H1 (cell line): ENCODE measurements at regions not wholly inside any gene's neighbourhood (a gene's known extent, or its start where the extent isn't known, plus 50 kb on each side); places are given as distances from the start of the nearest gene placed in this dataset.

Experiments used
- CTCF ChIA-PET: fragments of 300-600 bp; sonication (Branson Sonifier 250); formaldehyde crosslinking; loops from one replicate; lab custom pipeline; 2021; ENCODE audit not compliant: partially characterized antibody; lab: Charles Lee
- POLR2A ChIA-PET: fragments of 300-600 bp; sonication (Branson Sonifier 250); formaldehyde crosslinking; loops from one replicate; lab custom pipeline; 2021; ENCODE audit warnings: inconsistent platforms; ENCODE audit not compliant: partially characterized antibody; lab: Charles Lee
- DNase-seq, 2 experiments: peaks; one replicate each; pipeline versions ENCODE4 v3.0.0 to v3.0.0-alpha.2; 2010 to 2022; ENCODE audit warnings: low spot score in 2 of 2, low read depth in 1 of 2, mixed read lengths in 1 of 2
- FAIRE-seq: peaks from 2 replicates; lab custom pipeline; 2011; peaks lifted over from hg19 to GRCh38; lab: Jason Lieb, UNC
- H2AFZ ChIP-seq: 2 replicates; pipeline ENCODE4 v1.8.1; 2012; ENCODE audit warnings: low read length, inconsistent platforms
- H2AK5ac ChIP-seq: 2 replicates; pipeline ENCODE4 v1.6.1; 2013; ENCODE audit warnings: low read depth, low read length
- H2BK120ac ChIP-seq: replicated peaks from 2 replicates; pipeline ENCODE3; 2013; ENCODE audit warnings: low read depth, low read length, inconsistent platforms
- H2BK12ac ChIP-seq: 2 replicates; pipeline ENCODE4 v1.6.1; 2013; ENCODE audit warnings: low read depth, low read length
- H2BK15ac ChIP-seq: 2 replicates; pipeline ENCODE4 v1.6.1; 2013; ENCODE audit warnings: low read length
- H2BK20ac ChIP-seq: 2 replicates; pipeline ENCODE4 v1.6.1; 2013; ENCODE audit warnings: low read length
- H2BK5ac ChIP-seq: 2 replicates; pipeline ENCODE4 v1.6.1; 2013; ENCODE audit warnings: low read depth, low read length
- H3K14ac ChIP-seq: 2 replicates; pipeline ENCODE4 v1.6.1; 2013; ENCODE audit warnings: inconsistent platforms; ENCODE audit not compliant: insufficient read length
- H3K18ac ChIP-seq: 2 replicates; pipeline ENCODE4 v1.6.1; 2013; ENCODE audit warnings: low read length; ENCODE audit errors: extremely low read depth
- H3K23ac ChIP-seq: 2 replicates; pipeline ENCODE4 v1.6.1; 2013; ENCODE audit warnings: inconsistent platforms; ENCODE audit not compliant: insufficient read length
- H3K23me2 ChIP-seq: 2 replicates; pipeline ENCODE4 v1.6.1; 2013; ENCODE audit warnings: low read depth, low read length
- H3K27ac ChIP-seq: 2 replicates; pipeline ENCODE4 v1.6.1; 2011; ENCODE audit warnings: low read depth, low read length, inconsistent platforms
- H3K27me3 ChIP-seq, 4 experiments: replicated peaks in 1 of 4; 1 replicate in 1 of 4; 2 replicates in 3 of 4; pipeline versions ENCODE4 v1.6.1 to v1.8.1; 2011 to 2013; ENCODE audit warnings: low read length in 3 of 4, mild to moderate bottlenecking in 3 of 4, inconsistent platforms in 2 of 4, mixed read lengths in 2 of 4, moderate library complexity in 1 of 4; ENCODE audit not compliant: control insufficient read depth in 3 of 4, insufficient read depth in 3 of 4; ENCODE audit errors: extremely low read depth in 1 of 4
- H3K36me3 ChIP-seq, 4 experiments: 2 replicates each; pipeline versions ENCODE4 v1.6.1 to v1.8.1; 2011 to 2013; ENCODE audit warnings: mild to moderate bottlenecking in 4 of 4, low read length in 3 of 4, moderate library complexity in 2 of 4, control low read depth in 1 of 4, inconsistent platforms in 1 of 4; ENCODE audit not compliant: insufficient read depth in 4 of 4, control insufficient read depth in 2 of 4
- H3K4ac ChIP-seq: replicated peaks from 2 replicates; pipeline ENCODE3; 2013; ENCODE audit warnings: low read length, low read depth, mixed read lengths, inconsistent platforms; ENCODE audit not compliant: insufficient read length
- H3K4me1 ChIP-seq, 4 experiments: replicated peaks in 1 of 4; 1 replicate in 1 of 4; 2 replicates in 3 of 4; pipeline versions ENCODE4 v1.6.1 to v1.8.1; 2011 to 2013; ENCODE audit warnings: low read length in 3 of 4, inconsistent platforms in 2 of 4, mixed read lengths in 1 of 4; ENCODE audit not compliant: insufficient read depth in 4 of 4, control insufficient read depth in 3 of 4
- H3K4me2 ChIP-seq, 2 experiments: 2 replicates each; pipeline versions ENCODE4 v1.6.1 to v1.8.1; 2011 to 2013; ENCODE audit warnings: low read depth in 2 of 2, low read length in 2 of 2, control low read depth in 1 of 2, inconsistent platforms in 1 of 2, mild to moderate bottlenecking in 1 of 2; ENCODE audit not compliant: insufficient read depth in 1 of 2
- H3K4me3 ChIP-seq, 4 experiments: fragments of 200-600, 300-600 bp in 1 of 4; sonication (generic), shearing (Covaris generic), sonication (Bioruptor Twin) in 1 of 4; 2 replicates each; pipeline versions ENCODE4 v1.5.1 to v1.8.1; 2011 to 2016; ENCODE audit warnings: low read length in 4 of 4, low read depth in 3 of 4, control low read depth in 2 of 4, inconsistent platforms in 2 of 4, mild to moderate bottlenecking in 2 of 4, mixed read lengths in 1 of 4, moderate library complexity in 1 of 4; ENCODE audit not compliant: insufficient read depth in 2 of 4; ENCODE audit errors: extremely low read depth in 1 of 4
- H3K56ac ChIP-seq: replicated peaks from 2 replicates; pipeline ENCODE3; 2013; ENCODE audit warnings: low read depth, mild to moderate bottlenecking, mixed read lengths, low read length, inconsistent platforms; ENCODE audit not compliant: insufficient read length
- H3K79me1 ChIP-seq: 2 replicates; pipeline ENCODE4 v1.6.1; 2013; ENCODE audit warnings: low read depth, low read length, control low read depth
- H3K79me2 ChIP-seq, 2 experiments: 2 replicates each; pipeline versions ENCODE4 v1.6.1 to v1.8.1; 2012 to 2013; ENCODE audit warnings: low read length in 2 of 2, mild to moderate bottlenecking in 2 of 2, inconsistent platforms in 1 of 2; ENCODE audit not compliant: insufficient read depth in 2 of 2, control insufficient read depth in 1 of 2
- H3K9ac ChIP-seq, 4 experiments: replicated peaks in 1 of 4; 1 replicate in 1 of 4; 2 replicates in 3 of 4; pipeline versions ENCODE4 v1.6.1 to v1.8.1; 2011 to 2013; ENCODE audit warnings: low read depth in 3 of 4, low read length in 3 of 4, control low read depth in 2 of 4, mild to moderate bottlenecking in 2 of 4, moderate library complexity in 2 of 4, inconsistent platforms in 1 of 4; ENCODE audit errors: extremely low read depth in 1 of 4
- H3K9me3 ChIP-seq, 2 experiments: 2 replicates each; pipeline versions ENCODE4 v1.6.1 to v1.8.1; 2012 to 2013; ENCODE audit warnings: mild to moderate bottlenecking in 2 of 2, moderate library complexity in 2 of 2, control low read depth in 1 of 2, inconsistent platforms in 1 of 2, low read depth in 1 of 2, low read length in 1 of 2, mixed read lengths in 1 of 2; ENCODE audit not compliant: insufficient read depth in 2 of 2
- H4K20me1 ChIP-seq, 2 experiments: replicated peaks in 1 of 2; 2 replicates each; pipeline versions ENCODE3 to v1.8.1; 2011 to 2013; ENCODE audit warnings: inconsistent platforms in 2 of 2, low read length in 2 of 2, mild to moderate bottlenecking in 1 of 2; ENCODE audit not compliant: insufficient read depth in 2 of 2, control insufficient read depth in 1 of 2
- H4K5ac ChIP-seq: 2 replicates; pipeline ENCODE4 v1.6.1; 2013; ENCODE audit warnings: low read length, low read depth, mixed read lengths, inconsistent platforms; ENCODE audit not compliant: insufficient read length
- H4K8ac ChIP-seq: 2 replicates; pipeline ENCODE4 v1.8.0; 2013; ENCODE audit warnings: mild to moderate bottlenecking, moderate library complexity, low read length, inconsistent platforms; ENCODE audit not compliant: insufficient read depth; ENCODE audit errors: extremely low read depth
- H4K91ac ChIP-seq: replicated peaks from 2 replicates; pipeline ENCODE3; 2013; ENCODE audit warnings: low read length, mixed read lengths, inconsistent platforms; ENCODE audit not compliant: insufficient read length
- ASH2L ChIP-seq: fragments of 200-600, 300-600 bp; sonication (generic); IDR thresholded peaks from one replicate; pipeline ENCODE4 v1.7.1; 2017; ENCODE audit warnings: low read length
- CHD2 ChIP-seq: IDR thresholded peaks from 2 replicates; pipeline ENCODE4 v1.6.1; 2012; ENCODE audit warnings: low read length, improper control_type of control experiment
- EGR1 ChIP-seq: IDR thresholded peaks from 2 replicates; pipeline ENCODE4 v1.6.1; 2011; ENCODE audit warnings: low read depth, low read length, borderline replicate concordance
- JUND ChIP-seq: IDR thresholded peaks from 2 replicates; pipeline ENCODE4 v1.6.1; 2011; ENCODE audit warnings: mild to moderate bottlenecking, improper control_type of control experiment, low read length
- KDM4A ChIP-seq: IDR thresholded peaks from one replicate; pipeline ENCODE4 v1.7.1; 2012; ENCODE audit warnings: low read depth, mild to moderate bottlenecking, moderate library complexity, low read length, inconsistent platforms; ENCODE audit not compliant: severe bottlenecking
- MAFK ChIP-seq: IDR thresholded peaks from 2 replicates; pipeline ENCODE4 v1.6.1; 2012; ENCODE audit warnings: low read depth, mild to moderate bottlenecking, improper control_type of control experiment, low read length
- NRF1 ChIP-seq: IDR thresholded peaks from 2 replicates; pipeline ENCODE4 v1.6.1; 2011; ENCODE audit warnings: mild to moderate bottlenecking, low read depth, low read length, improper control_type of control experiment
- RXRA ChIP-seq: IDR thresholded peaks from 2 replicates; pipeline ENCODE4 v1.6.1; 2011; ENCODE audit warnings: low read depth, mild to moderate bottlenecking, low read length, moderate library complexity; ENCODE audit not compliant: insufficient read depth
- SAP30 ChIP-seq: fragments of 300-600 bp; sonication (generic); IDR thresholded peaks from 2 replicates; pipeline ENCODE4 v1.7.1; 2012; ENCODE audit warnings: low read length, moderate library complexity, mild to moderate bottlenecking, inconsistent platforms; ENCODE audit not compliant: insufficient read depth, insufficient replicate concordance
- SP4 ChIP-seq: IDR thresholded peaks from 2 replicates; pipeline ENCODE4 v1.6.1; 2012; ENCODE audit warnings: low read length, inconsistent platforms
- WGBS, 2 experiments: shearing (Covaris generic) in 1 of 2; methylation state at CpG; one replicate each; pipeline versions ENCODE4 v1.1.6 to v1.1.7; 2013 to 2015; ENCODE audit warnings: low lambda C conversion rate in 2 of 2, mixed read lengths in 2 of 2, inconsistent platforms in 1 of 2, low coverage in 1 of 2, missing lambda C conversion rate in 1 of 2; ENCODE audit not compliant: insufficient replicate concordance in 2 of 2, insufficient coverage in 1 of 2, insufficient read length in 1 of 2; ENCODE audit errors: extremely low coverage in 1 of 2, missing lambda C conversion rate in 1 of 2; 5-methylcytosine and 5-hydroxymethylcytosine counted together
- TF ChIP-seq, protein P1 (sequence below), 3 experiments: IDR thresholded peaks; 1 replicate in 2 of 3; 2 replicates in 1 of 3; pipeline versions ENCODE4 v1.5.1 to v1.6.1; 2011; ENCODE audit warnings: low read length in 3 of 3, mild to moderate bottlenecking in 3 of 3, inconsistent platforms in 2 of 3, low read depth in 1 of 3, moderate library complexity in 1 of 3; ENCODE audit not compliant: insufficient read depth in 1 of 3; ENCODE audit errors: control extremely low read depth in 1 of 3

DNA sequence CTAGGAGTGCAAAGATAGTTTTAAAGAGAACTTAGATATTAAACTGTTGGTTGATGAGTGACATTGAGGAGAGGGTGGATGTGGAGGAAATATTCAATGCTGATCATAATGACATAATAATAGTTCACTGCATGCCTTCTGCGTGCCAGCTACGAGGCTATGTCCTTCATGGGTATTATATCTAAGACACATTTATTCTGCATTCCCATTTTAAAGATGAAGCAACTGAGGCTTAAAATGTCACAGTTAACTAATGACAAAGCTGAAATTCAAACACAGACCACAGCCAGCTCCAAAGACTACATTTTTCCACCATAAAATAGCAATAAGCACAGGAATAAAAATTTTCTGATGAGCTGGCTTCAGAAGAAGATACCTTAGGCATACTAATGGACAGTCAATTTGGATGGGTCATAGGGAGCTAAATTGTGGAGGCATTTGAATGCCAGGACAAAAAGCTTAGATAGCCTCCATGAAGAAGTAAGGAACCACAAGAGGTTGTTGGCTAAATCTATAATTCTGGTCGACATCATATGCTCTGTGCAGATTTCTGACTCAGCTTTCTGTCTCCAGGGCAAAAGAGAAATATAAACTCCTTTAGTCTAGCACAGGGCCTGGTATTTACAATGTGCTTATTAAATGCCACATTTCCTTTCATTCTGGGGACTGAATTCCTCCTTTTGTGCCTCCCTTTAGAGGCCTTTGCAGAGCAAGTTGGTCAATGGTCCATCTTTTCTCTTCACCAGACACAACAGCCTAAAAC lies 71.2 kb upstream of the NRIP1 start:
- Histone ChIP-seq H3K4me1 (no peaks in the 10 kb centered on the region), H3K56ac (no peak overlapping the region), H3K9ac (no peak overlapping the region), H2BK15ac (no peak overlapping the region), H3K4ac (no peak overlapping the region), H4K91ac (no peak overlapping the region), H3K4me3 (no peak overlapping the region), H4K5ac (no peak overlapping the region), H3K36me3 (no peaks in the 10 kb centered on the region), H2BK5ac (no peak overlapping the region), H3K79me2 (no peaks in the 10 kb centered on the region), H3K4me2 (no peak overlapping the region), H3K18ac (no peak overlapping the region), H4K20me1 (no peaks in the 10 kb centered on the region), H4K8ac (no peak overlapping the region), H3K27me3 (no peaks in the 10 kb centered on the region; a peak in 1 of 7 replicates), H2BK12ac (no peak overlapping the region), H2AFZ (no peak overlapping the region), H2BK20ac (no peak overlapping the region), H2AK5ac (no peak overlapping the region), H3K14ac (no peak overlapping the region), H3K79me1 (no peaks in the 10 kb centered on the region), H2BK120ac (no peak overlapping the region), H3K27ac (no peak overlapping the region), H3K9me3 (no peaks in the 10 kb centered on the region; a peak in 1 of 4 replicates), H3K23ac (no peak overlapping the region), H3K23me2 (no peaks in the 10 kb centered on the region; the same call in 1 of the 2 replicates)
- POLR2A ChIA-PET: no interaction called here
- DNase-seq (no peak), FAIRE-seq (no peak)
- 88% methylated on average over 3 of the region's 3 CpGs; no CpG with 5 or more reads in 1 of the 2 experiments for WGBS, 2 experiments
- CTCF ChIA-PET: interaction anchor here (0.5 to 1.2 kb wide), 3 partner anchors 29 to 95 kb away, joined by 3 read pairs; no protein-coding TSS in a partner anchor
- TF ChIP-seq ASH2L (no peak), SP4 (no peak), JUND (no peak), KDM4A (no peak), NRF1 (no peak), CHD2 (no peak), RXRA (no peak), EGR1 (no peak), SAP30 (no peak), MAFK (no peak)
- TF ChIP-seq, protein P1, sequence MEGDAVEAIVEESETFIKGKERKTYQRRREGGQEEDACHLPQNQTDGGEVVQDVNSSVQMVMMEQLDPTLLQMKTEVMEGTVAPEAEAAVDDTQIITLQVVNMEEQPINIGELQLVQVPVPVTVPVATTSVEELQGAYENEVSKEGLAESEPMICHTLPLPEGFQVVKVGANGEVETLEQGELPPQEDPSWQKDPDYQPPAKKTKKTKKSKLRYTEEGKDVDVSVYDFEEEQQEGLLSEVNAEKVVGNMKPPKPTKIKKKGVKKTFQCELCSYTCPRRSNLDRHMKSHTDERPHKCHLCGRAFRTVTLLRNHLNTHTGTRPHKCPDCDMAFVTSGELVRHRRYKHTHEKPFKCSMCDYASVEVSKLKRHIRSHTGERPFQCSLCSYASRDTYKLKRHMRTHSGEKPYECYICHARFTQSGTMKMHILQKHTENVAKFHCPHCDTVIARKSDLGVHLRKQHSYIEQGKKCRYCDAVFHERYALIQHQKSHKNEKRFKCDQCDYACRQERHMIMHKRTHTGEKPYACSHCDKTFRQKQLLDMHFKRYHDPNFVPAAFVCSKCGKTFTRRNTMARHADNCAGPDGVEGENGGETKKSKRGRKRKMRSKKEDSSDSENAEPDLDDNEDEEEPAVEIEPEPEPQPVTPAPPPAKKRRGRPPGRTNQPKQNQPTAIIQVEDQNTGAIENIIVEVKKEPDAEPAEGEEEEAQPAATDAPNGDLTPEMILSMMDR (IDR thresholded peaks at IDR 0.05; ENCODE audit: control extremely low read depth in 1 of 3, insufficient read depth in 1 of 3, low read depth in 1 of 3, low read length in 3 of 3): no peak
